DND-41 (cell line): ENCODE measurements at regions not wholly inside any gene's neighbourhood (a gene's known extent, or its start where the extent isn't known, plus 50 kb on each side); places are given as distances from the start of the nearest gene placed in this dataset.
A peak's percentile ranks its signal among the peaks of the same experiment; 100 is the strongest.

Experiments
- ATAC-seq: fragments of 200-7000 bp; cut with Tn5 transposase; 3 replicates; pipeline ENCODE4 v1.9.1; 2021; ENCODE audit warnings: low read depth; ENCODE audit not compliant: insufficient read depth
- DNase-seq: peaks from one replicate; pipeline ENCODE4 v3.0.0-alpha.2; 2020
- H2AFZ ChIP-seq: 2 replicates; pipeline ENCODE4 v1.6.0; 2012; ENCODE audit warnings: low read depth, low read length
- H3K27ac ChIP-seq: 2 replicates; pipeline ENCODE4 v1.5.1; 2012; ENCODE audit warnings: low read length, inconsistent platforms
- H3K27me3 ChIP-seq: fragments of 200-600 bp; sonication (generic); 2 replicates; pipeline ENCODE4 v1.6.0; 2012; ENCODE audit warnings: low read length, mild to moderate bottlenecking, inconsistent platforms; ENCODE audit not compliant: insufficient read depth, poor library complexity
- H3K36me3 ChIP-seq: 2 replicates; pipeline ENCODE4 v1.5.1; 2012; ENCODE audit warnings: low read length, inconsistent platforms; ENCODE audit not compliant: insufficient read depth
- H3K4me1 ChIP-seq: 2 replicates; pipeline ENCODE4 v1.5.1; 2012; ENCODE audit warnings: mild to moderate bottlenecking, low read length; ENCODE audit not compliant: insufficient read depth
- H3K4me2 ChIP-seq: 2 replicates; pipeline ENCODE4 v1.6.0; 2012; ENCODE audit warnings: mild to moderate bottlenecking, moderate library complexity, low read length, inconsistent platforms; ENCODE audit not compliant: insufficient read depth
- H3K4me3 ChIP-seq, 2 experiments: fragments of 200-600 bp in 1 of 2; shearing (Covaris generic) in 1 of 2; 2 replicates each; pipeline ENCODE4 v1.5.1; 2012 to 2016; ENCODE audit warnings: inconsistent platforms in 2 of 2, low read length in 2 of 2, mild to moderate bottlenecking in 2 of 2, low read depth in 1 of 2, moderate library complexity in 1 of 2
- H3K79me2 ChIP-seq: 2 replicates; pipeline ENCODE4 v1.6.0; 2012; ENCODE audit warnings: low read length, inconsistent platforms; ENCODE audit not compliant: insufficient read depth
- H3K9ac ChIP-seq: 2 replicates; pipeline ENCODE4 v1.6.0; 2012; ENCODE audit warnings: low read depth, mild to moderate bottlenecking, inconsistent platforms, low read length, moderate library complexity
- H3K9me3 ChIP-seq: 2 replicates; pipeline ENCODE4 v1.5.1; 2012; ENCODE audit warnings: low read length, moderate library complexity, mild to moderate bottlenecking, inconsistent platforms; ENCODE audit not compliant: insufficient read depth, severe bottlenecking
- H4K20me1 ChIP-seq: 2 replicates; pipeline ENCODE4 v1.6.0; 2012; ENCODE audit warnings: low read length; ENCODE audit not compliant: insufficient read depth
- EZH2 ChIP-seq: IDR thresholded peaks from 3 replicates; pipeline ENCODE4 v1.6.1; 2012; ENCODE audit warnings: borderline replicate concordance, low read depth, mild to moderate bottlenecking, moderate library complexity, low read length, inconsistent platforms; ENCODE audit not compliant: severe bottlenecking
- TF ChIP-seq, protein P1 (sequence below): IDR thresholded peaks from 2 replicates; pipeline ENCODE4 v1.5.1; 2012; ENCODE audit warnings: borderline replicate concordance, low read length, moderate library complexity, mild to moderate bottlenecking; ENCODE audit not compliant: poor library complexity, severe bottlenecking; ENCODE audit errors: extremely low read depth

DNA sequence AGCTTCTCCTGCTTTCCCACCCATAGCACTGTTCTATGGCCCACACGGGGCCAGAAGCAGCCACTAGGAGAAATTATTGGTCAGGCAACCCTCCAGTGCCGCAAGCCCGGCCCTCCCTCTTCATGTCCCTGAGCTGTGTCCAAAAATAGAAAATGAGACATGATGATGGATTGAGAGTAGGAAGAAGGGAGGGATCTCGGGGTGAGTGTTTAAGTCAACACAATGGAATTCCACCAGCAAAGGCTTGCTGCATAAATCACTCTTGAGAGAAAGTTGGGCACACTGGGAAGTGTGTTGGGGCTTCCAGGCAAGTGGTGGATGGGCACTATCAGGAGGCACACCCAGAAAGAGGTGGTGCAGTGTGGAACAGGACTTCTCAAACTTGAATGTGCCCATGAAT is 94.2 kb downstream of the LLPH start:
- Histone ChIP-seq H3K4me1 (no peaks in the 10 kb centered on the region), H3K79me2 (no peaks in the 10 kb centered on the region), H3K27ac (no peak overlapping the region), H4K20me1 (no peaks in the 10 kb centered on the region), H3K9me3 (no peaks in the 10 kb centered on the region), H3K36me3 (no peaks in the 10 kb centered on the region), H3K9ac (no peak overlapping the region), H2AFZ (no peak overlapping the region), H3K27me3 (peaks cover 8% of the 10 kb centered on the region), H3K4me3 (no peak overlapping the region), H3K4me2 (no peak overlapping the region)
- TF ChIP-seq EZH2: no peak
- TF ChIP-seq, protein P1, sequence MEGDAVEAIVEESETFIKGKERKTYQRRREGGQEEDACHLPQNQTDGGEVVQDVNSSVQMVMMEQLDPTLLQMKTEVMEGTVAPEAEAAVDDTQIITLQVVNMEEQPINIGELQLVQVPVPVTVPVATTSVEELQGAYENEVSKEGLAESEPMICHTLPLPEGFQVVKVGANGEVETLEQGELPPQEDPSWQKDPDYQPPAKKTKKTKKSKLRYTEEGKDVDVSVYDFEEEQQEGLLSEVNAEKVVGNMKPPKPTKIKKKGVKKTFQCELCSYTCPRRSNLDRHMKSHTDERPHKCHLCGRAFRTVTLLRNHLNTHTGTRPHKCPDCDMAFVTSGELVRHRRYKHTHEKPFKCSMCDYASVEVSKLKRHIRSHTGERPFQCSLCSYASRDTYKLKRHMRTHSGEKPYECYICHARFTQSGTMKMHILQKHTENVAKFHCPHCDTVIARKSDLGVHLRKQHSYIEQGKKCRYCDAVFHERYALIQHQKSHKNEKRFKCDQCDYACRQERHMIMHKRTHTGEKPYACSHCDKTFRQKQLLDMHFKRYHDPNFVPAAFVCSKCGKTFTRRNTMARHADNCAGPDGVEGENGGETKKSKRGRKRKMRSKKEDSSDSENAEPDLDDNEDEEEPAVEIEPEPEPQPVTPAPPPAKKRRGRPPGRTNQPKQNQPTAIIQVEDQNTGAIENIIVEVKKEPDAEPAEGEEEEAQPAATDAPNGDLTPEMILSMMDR: no peak
- DNase-seq: no peak
- ATAC-seq: no peak

DNA sequence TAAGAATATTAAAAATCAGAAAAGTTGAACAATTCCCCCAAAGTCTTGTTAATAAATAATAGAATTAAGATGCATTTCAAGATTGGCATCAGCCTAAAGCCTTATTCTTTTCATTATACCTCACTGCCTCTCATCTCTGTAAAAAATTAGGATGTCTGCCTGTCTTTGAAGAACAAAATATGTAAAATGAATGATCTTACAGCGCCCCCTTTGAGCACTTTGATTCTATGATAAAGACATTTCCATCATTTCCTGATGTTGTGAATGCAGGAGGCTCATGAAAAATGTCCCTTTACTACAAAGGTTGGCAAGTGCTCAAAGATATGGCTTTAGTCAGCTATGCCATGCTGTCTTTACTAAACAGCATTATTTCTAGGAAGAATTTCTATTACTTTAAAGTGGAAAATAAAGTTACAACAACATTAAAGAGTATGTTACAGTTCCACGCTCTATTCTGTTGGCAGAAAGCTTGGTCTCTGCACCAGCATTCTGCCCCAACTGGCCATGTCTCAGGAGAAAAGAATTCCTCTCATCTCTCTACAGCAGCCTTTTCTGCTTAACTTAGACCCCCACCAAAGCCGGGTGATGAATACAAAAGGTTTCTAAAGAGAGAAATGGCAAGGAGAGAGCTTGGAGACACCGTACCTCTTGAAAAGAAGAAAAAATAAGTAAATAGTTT is 95.1 kb downstream of the LLPH start:
- Histone ChIP-seq H3K36me3 (no peaks in the 10 kb centered on the region), H3K79me2 (no peaks in the 10 kb centered on the region), H2AFZ (no peak overlapping the region), H3K4me3 (no peak overlapping the region), H3K4me1 (no peaks in the 10 kb centered on the region), H3K27ac (no peak overlapping the region), H3K4me2 (no peak overlapping the region), H3K27me3 (peaks cover 10% of the 10 kb centered on the region), H3K9ac (no peak overlapping the region), H3K9me3 (no peaks in the 10 kb centered on the region), H4K20me1 (no peaks in the 10 kb centered on the region)
- TF ChIP-seq, protein P1: peak; percentile 40
- TF ChIP-seq EZH2: no peak
- no peak for DNase-seq
- ATAC-seq: no peak

DNA sequence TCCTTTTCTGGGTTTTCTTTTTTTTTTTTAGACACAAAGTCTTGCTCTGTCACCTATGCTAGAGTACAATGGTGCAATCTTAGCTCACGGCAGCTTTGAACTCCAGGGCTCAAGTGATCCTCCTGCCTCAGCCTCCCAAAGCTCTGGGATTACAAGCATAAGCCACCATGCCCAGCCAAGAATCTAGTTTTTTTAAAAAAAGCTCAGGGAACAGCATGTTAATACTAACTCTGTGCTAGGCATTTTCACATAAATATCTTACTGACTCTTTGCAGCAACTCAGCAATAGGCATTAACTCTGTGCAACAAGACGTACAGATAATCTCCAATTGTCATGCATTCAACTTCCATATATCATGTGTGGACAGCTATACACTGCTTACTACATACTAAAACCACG is 97.4 kb downstream of the LLPH start:
- Histone ChIP-seq H3K79me2 (no peaks in the 10 kb centered on the region), H3K27me3 (peaks cover 10% of the 10 kb centered on the region), H3K9me3 (no peaks in the 10 kb centered on the region), H3K36me3 (no peaks in the 10 kb centered on the region), H3K4me2 (no peak overlapping the region), H3K27ac (no peak overlapping the region), H3K4me1 (no peaks in the 10 kb centered on the region), H2AFZ (no peak overlapping the region), H4K20me1 (no peaks in the 10 kb centered on the region), H3K9ac (no peak overlapping the region), H3K4me3 (no peak overlapping the region)
- TF ChIP-seq, protein P1: no peak
- TF ChIP-seq EZH2: no peak
- ATAC-seq (no peak), DNase-seq (no peak)
